ENCODE measurements at regions not wholly inside any gene's neighbourhood (a gene's known extent, or its start where the extent isn't known, plus 50 kb on each side); places are given as distances from the start of the nearest gene placed in this dataset.

DNA sequence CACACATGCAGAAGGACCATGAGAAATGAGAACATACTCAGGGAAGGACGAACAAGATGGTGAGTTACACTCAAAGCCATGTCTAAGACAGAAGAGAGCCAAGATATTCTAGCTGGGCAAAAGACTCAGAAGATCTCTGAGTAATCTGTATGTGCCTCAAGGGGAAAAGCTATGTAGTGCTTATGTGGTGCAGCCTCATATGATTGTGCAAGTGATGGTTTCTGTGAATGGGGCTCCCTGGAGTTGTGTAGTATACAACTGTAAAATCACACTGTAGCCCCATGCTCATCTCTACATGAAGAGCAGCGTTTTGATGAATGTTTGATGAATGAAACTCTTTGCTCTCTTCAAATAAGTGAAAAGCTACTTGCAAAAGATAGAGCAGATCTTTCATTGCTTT is 57.5 kb downstream of the OSR1 start:
- ATAC-seq: peak; percentile 39

DNA sequence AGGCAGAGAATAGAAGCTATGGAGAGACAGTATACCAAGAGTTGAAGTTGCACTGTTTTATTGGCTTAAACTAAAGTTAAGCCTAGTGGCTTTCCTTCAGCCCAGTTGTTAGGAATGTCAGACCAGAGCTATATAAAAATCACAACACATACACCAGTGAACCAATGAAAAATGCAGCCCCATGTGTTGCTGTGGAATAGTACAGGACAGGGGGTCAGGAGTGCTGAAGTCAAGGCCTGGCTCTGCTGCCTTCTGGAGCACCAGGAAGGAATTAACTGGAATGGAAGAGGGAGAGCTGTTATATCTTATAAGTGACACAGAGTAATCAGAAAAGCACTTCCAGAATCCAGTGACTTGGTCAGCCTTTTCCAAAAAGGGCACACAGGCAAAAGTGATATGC is 58.9 kb downstream of the OSR1 start:
- no peak for ATAC-seq

DNA sequence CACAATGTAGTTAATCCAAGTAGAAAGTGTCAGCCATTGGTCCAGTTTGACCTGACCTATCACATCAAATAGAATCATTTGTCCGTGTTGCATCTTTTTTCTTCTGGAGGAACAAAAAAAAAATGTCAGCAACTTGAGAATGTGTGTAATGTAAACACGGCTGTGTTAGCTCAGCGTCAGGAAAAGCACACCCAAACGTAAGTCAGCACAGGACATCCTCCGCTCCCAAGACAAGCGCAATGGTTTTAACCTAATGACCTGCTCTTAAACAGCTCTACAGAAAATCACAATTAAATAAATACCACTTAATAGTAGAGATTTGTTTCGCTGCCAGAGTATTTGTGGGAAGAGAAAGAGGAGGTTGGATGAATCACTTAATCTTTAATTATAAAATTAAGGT is 59.4 kb downstream of the OSR1 start:
- ATAC-seq: no peak

DNA sequence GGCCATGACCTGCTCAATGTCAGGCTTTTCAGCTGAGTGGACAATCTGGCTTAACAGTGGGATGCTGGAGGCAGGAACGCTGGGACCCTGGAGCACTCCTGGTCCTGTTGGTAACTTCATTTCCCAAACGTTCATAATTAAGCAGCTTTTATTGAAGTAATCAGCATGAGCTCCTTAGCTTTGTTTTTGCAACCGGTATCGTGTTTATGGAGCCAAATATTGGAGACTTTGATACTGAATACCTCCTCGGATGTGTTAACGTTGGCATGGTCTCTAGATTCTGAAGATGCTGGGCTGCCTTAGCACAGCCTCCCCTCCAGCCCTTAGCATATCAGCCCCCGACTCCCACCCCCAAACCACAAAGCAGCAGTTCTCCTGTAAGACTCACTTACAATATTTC is 60.7 kb downstream of the OSR1 start:
- no peak for ATAC-seq

DNA sequence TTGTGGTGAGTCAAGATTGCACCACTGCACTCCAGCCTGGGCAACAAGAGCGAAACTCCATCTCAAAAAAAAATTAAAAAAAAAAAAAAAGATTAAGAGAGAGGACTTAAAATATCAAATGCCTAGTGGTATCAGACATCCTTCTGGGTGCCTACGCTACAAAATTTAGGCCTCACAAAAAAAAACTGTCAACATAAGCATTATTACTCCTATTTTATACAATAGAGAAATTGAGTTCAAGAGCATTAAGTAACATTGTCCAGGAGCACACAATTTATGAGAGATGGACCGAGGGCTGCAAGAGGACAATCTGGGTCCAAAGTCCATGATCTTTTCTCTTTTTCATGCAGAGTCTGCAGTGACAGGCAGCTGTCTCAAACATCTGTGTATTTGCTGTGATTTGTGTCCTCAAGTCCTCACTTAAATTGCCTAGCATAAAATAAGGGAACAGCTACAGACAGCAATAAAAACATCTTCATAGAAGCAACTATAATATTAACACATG is 62.4 kb downstream of the OSR1 start:
- no peak for ATAC-seq

DNA sequence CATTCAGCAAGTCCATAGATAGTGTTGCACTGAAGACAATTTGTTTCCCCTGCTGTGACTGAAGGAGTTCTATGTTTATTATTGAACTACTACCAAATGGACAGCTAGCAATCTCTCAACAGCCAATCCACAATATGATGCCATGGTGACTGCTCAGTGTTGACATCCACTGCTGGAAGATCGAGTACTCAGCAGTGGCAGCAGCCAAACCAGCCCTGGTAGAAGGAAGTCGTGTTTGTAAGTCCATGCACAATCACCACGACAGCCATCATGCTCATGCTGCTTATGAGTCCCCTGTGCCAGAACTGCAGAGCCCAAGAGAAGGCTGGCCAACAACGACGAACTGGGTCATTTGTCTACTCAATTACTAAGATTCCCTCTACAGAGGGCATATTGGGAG is 66.4 kb downstream of the OSR1 start:
- no peak for ATAC-seq

DNA sequence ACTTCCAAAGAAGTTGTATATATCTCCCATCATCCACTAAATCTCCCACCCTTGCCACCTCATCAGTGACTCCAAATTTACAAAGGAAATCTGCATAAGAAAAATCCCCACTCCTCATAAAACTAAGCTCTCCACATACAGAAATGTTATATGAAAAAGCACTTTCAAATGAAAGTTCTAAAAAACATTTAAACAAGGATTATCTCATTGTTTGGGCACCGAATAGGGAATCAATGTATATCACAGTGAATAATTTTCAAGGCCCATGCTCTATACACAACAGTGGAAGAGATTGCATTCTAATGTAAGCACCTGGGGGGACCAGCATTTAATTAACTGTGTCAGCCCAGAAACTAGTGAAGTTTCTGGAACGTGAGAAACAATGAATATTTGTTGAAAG is 70.1 kb downstream of the OSR1 start:
- no peak for ATAC-seq

DNA sequence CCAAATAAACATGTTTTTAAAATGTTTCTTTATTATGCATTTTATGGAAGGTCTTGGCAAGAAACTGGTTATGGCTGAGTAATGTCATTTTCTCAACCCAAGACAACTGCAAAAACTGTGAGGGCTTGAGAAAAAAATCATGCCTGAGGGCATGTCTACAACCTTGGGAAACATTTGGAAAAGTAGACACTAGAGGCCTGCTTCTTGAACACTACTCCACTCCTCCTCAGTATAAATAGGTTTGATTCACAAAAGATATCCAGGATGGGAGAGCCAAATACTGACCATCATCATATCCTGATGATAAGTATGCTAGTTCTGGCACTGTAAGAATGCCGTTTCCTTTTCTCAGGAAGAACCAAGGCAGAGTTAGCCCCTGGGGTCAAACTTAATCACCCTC is 71.1 kb downstream of the OSR1 start:
- no peak for ATAC-seq

DNA sequence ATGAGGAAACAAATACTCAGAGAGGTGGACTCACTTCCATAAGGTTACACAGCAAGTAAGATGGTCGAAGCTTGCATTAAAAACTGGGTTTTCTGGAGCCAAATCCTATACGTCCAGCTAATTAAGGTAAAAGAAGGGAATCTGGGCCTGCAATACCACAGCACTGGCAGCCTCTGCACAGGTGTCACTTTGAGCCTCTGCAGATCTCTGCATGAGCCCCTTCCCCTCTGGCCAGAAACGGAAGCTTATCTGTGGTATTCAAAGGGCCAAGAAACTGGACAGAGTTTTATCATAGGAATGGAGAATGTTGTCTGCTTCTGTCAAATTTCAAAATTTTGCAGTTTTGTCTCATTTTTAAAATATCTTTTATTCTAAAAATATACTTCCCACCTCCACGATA is 76.1 kb downstream of the OSR1 start:
- no peak for ATAC-seq

DNA sequence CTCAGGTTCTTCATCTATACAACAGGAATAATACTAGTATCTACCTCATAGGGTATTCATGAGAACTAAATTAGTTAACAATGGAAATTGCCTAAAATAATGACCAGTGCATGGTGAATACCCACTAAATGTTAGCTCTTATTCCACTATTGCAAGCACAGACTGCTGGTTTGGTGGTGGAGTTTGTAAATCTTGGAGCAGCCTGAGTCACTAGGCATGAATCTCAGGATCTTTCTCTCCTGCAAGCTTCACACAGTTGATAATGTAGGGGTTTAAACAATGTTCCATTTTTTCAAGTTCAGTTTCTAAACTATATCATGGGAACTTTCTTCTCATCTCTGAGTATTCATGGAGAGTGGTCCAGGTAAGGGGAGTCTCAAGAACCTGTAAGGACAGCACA is 84.0 kb downstream of the OSR1 start:
- no peak for ATAC-seq

DNA sequence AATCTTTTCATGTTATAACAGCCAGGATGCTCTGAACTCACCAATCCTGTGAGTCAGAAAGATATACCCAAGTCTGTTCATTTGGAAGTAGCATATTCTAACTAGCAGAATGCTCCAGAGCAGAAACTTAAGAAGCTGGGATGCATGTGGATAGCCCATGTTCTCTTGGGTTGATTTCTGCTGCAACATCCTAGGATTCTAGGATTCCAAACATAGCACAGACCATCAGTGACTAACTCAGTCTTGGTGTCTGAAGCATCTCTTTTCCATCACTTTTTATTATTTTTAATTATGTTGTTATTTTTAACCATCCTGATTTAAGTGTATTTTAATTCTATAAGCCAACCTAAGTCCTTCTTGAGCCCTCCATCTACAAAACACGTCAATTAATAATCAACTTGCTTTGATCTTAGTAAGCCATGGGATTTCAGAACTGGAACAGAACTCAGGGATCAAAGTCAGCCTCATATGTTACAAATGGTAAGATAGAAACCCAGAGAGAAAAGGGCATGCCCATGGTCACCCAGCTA is 85.4 kb downstream of the OSR1 start:
- peak; percentile 39 for ATAC-seq

DNA sequence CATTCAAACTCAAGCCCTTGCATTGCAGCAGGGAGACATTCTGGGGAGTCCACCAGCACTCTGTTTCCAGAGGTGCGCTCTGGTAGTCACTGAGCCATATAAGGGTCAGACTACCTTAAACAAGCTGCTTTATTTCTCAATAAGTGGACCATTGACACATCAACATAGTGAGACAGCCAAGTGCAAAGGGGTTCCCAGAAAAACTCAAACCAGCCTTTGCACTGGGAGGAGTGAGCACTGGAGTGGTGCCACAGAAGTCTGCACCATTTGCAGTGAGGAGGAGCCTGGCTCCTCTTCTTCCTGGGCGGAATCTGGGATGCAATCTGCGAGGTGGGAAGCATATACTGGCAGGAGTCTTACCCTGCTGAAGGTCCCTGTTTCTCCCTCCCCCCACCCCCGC is 86.4 kb downstream of the OSR1 start:
- ATAC-seq: no peak

DNA sequence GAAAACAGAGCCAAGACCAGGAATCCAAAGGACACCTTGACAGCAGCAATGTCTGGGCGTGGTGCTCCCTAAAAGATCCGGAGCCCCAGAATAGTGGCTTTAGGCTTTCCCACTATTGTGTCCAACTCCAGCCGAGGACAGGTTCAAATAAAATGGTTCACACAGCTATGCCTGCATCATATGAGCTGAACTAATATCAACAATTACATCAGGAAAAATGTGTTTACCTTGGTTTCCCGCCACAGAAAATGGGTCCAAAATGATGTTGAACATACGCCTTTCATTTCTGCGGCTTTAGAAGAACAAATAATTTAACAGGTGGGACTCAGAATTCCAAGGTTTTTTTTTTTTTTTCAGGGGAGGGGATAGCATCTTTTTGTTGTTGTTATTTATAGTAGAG is 93.6 kb downstream of the OSR1 start:
- no peak for ATAC-seq

DNA sequence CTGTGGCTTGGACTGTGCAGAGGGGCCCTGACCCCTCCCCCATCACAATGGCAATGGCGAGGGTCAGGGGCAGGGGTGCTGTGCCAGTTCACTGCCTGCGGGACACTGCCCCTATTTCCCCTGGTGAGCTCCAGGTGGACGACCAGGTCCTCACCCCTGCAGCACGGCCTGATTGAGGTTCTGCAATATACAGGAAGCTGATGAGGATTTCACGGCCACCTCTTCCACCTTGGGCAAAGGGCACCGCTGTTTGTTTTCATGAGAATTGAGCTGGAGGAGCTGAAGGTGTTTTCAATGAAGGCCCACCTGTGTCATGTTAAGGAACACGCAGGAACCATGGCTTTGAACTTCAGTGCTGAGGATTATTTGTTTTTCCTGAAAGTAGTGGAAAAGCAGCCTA is 96.3 kb downstream of the OSR1 start:
- ATAC-seq: no peak

DNA sequence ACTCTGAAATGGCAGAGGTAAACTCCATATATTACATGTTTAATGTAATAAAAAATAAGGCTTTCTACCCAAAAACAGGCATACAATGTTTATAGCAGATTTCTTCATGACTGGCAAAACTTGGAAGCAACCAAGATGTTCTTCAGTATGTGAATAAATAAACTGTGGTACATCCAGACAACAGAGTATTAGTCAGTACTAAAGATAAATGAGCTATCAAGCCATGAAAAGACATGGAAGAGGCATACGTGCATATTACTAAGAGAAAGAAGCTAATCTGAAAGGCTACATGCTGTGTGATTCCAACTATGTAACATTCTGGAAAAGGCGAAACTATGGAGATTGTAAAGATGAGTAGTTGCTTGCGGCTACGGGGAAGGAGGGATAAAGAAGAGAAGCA is 97.4 kb downstream of the OSR1 start:
- no peak for ATAC-seq

DNA sequence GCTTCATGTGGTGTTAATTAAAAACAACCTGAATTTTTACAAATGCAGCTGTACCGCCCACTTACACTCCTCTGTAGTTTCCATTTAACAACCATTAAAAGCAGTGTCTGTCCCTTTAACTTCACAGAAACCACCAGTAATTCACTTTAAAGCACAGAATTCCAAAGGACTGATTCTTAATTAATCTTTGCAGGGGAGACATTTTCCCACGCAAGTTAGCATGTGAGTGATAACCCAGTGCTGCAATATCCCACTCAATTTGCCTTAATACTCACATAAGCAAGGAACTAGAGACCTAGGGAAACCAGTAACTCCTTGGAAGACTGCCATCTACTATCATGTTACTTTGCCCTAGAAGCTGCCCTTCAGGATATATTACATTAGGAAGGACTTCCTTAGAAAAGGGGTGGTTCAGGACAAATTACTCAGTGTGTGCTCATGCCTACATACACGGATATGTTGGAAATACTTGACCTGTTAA is 102.3 kb downstream of the OSR1 start:
- peak; percentile 97 for ATAC-seq

DNA sequence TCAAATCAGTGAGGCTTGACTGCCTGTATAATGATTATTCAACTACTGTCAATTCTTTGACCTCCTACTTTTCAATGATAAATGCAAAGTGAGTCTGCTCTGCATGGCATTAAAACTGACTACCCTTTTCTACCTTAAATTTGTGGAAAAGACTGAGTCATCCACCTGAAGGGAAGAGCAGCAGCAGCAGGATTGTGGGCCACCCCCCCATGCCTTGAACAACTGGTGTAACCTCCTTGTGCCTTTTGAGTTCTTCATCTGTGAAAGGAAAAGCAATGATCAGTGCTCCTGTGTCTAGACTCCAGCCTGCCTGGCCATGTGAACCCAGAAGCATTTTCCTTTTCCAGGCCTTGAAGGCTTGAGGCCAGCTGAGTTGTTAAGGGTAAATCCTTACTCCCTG is 102.9 kb downstream of the OSR1 start:
- ATAC-seq: peak; percentile 43

DNA sequence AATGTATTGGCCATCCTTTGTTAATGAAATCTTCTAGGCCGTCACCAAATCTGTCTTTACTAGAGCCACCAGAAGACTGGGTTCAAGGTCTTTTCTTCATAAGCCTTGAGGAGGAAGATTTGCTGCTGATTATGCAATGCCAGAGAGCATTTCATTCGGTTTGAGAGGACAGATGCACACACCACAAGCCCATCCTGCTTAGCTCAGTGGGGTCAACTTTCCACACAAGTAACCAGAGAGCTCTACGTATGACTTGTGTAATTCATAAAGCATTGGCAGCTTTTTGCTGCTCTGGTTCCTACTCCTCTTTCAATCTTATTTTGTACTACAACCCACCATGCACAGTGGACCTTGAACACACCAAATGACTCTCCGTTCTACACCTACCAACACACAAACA is 106.9 kb downstream of the OSR1 start:
- no peak for ATAC-seq

DNA sequence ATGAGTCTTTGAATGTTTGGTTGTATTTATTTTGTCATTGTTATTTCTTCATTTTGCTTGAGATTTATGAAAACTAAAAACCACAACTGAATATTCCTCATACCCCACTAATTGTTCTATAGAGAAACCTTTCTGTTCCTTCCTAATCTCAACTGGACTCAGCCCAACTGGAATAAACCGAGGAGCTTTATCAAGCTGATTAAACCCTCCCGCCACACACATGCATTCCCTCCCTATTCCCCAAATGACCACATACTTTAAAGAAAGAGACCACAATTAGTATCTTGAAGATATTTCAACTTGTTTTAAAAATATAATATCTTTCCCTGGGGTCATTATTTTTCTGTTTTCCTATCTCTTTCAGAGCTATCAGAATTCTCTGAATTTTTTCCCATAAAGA is 107.5 kb downstream of the OSR1 start:
- no peak for ATAC-seq

DNA sequence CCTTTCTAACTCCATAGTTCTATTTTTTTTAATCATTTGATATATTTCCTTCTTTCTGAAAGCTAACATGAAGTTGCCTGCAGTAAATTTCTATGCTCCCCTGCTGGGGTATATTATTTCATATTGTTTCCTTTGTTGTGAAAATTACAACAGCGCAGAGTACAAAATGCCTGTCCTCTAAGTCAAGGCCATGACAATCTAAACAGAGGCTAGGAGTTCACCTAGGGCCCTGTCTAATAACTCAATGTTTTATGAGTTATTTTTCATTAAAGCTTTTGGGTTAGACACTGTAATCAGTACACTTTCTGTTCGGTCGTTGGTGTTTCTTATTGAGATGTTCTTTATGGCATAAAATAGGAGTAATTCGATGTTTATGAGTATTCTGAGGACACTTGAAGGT is 111.2 kb downstream of the OSR1 start:
- no peak for ATAC-seq

DNA sequence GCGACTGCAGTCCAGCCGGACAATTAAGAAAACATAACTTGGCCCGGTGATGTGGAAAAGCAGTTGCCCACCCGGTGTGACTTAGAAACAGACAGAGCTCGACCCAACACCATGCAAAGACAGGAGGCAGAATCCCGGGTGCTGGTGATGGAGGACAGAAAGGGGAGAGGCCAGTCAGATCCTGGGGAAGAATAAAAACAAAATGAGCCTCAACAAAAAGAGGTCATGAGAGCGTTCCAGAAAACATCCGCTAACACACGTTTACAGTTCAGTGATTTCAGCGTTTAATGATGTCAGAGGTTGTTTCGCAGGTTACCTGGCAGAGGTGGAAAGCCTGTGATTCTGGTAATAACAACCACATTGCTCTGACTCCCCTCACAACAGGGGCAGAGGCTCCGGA is 111.9 kb downstream of the OSR1 start:
- ATAC-seq: no peak

DNA sequence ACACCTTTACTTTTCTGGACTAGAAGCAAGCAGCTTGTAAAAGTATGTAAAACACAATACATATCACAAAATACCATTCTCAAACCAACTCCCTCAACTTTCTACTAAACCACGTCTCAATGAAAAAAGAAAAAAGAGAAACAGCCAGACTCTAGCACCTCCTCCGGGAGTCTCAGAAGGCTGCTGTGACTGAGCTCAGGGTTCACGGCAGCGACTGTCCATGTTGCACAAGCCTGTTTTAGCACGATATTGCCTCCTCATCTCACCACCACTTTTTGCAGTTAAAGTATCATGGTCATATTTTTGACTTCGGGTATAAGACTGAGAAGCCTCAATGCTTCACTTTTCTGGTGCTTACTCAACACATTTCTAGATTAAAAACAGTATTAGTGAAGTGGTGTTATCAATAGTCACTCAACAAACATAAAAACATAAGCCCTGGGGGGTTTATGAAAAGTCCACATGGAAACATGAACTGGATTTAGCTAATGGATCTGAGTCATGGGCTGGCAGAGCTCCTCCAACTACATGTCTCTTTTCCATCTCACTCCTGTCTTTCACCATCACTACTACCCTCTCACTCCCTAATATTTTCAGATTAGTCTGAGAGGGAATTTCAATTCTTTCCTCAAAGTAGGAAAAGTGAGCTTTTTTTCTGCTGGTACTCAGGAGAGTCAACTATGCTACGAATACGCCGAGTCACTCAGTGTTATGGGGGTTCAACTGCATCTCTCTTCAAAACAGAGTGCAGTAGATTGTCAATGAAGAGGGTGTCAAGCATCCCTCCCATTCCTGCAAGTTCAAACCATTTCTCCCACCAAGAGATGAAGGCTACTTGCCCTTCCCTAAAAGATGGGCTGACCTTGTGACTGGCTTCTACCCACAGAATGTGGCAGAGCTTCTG is 113.7 kb downstream of the OSR1 start:
- no peak for ATAC-seq

DNA sequence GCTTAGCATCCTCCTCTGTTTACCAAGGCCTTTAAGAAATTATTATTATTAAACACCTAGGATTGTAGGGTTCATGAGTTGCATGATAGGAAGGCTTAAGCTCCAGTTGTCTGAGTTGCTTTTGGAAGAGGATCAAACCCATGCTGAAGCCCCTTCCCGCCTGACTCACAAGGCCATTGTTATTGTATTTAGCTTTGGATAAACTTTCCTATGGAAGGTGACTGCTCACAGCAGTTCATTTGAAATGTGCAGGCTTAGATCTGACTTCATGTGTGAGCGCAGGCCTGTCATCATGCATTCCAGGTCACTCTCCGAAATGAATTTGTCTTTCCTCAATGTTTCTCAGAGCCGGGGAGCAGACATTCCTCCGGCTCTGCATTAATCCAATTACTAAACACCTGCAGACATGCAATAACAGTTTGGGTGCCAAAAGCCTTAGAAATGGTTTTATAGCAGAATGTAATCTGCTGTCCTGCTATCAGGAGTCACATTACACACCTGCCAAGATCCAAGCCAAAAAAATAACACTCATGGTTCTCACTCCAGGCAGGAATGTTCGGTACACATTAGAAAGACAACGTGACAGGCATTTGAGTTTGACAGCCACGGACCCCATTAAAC is 119.9 kb downstream of the OSR1 start:
- no peak for ATAC-seq

DNA sequence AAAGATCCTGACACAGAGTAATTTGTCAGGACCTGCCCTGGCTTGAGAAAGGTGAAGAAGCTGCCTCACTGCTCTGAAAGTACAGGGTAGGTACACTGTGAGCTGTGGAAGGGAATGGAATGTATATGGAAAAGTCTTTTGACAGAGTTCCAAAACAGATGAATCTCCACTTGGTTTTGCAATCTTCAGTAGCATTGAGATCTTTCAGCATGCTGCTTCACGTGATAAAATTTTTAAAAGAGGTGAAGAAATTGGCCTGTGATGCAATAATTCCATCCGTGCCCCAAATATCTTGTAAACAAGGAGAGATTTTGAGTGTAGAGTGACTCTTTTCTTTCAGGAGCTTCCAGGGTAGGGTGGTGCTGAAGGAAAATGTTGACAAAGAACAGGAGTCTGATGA is 123.1 kb downstream of the OSR1 start:
- peak; percentile 86 for ATAC-seq

All from esophagus mucosa (tissue), 1 donor.